GM12878 (cell line): ENCODE measurements at regions not wholly inside any gene's neighbourhood (a gene's known extent, or its start where the extent isn't known, plus 50 kb on each side); places are given as distances from the start of the nearest gene placed in this dataset.

Source experiments
- ATAC-seq: fragments of 200-7000 bp; cut with Tn5 transposase; 3 replicates; pipeline ENCODE4 v1.9.1; 2020; ENCODE audit warnings: mild to moderate bottlenecking, moderate library complexity
- BruUV-seq: library from RNA; stranded (reverse); fragments of 400-500 nt; replicated peaks from 2 replicates; lab custom pipeline; 2021; lab: Mats Ljungman, UMichigan
- CTCF ChIA-PET: fragments of 300-600 bp; sonication (Branson Sonifier 250); formaldehyde crosslinking; extraction: SDS; loops from one replicate; lab custom pipeline; 2021; ENCODE audit warnings: inconsistent platforms; lab: Yijun Ruan, JAX
- POLR2A ChIA-PET: fragments of 350-600 bp; formaldehyde crosslinking; extraction: SDS; loops from one replicate; lab custom pipeline; 2021; ENCODE audit warnings: inconsistent platforms; lab: Charles Lee
- RAD21 ChIA-PET: fragments of 300-600 bp; sonication (Branson Sonifier 250); formaldehyde crosslinking; loops from one replicate; lab custom pipeline; 2023; ENCODE audit warnings: antibody characterized with exemption; ENCODE audit not compliant: unreplicated experiment; lab: Charles Lee
- SMC1A ChIA-PET: fragments of 300-600 bp; sonication (Branson Sonifier 250); formaldehyde crosslinking; loops from one replicate; lab custom pipeline; 2023; ENCODE audit not compliant: unreplicated experiment, uncharacterized antibody; lab: Charles Lee
- DNase-seq: peaks from one replicate; pipeline ENCODE4 v3.0.0-alpha.2; 2011; ENCODE audit warnings: low read depth, low spot score
- FAIRE-seq: peaks from 3 replicates; lab custom pipeline; 2011; peaks lifted over from hg19 to GRCh38; lab: Jason Lieb, UNC
- H2AFZ ChIP-seq: 2 replicates; pipeline ENCODE4 v1.6.0; 2011; ENCODE audit warnings: low read depth, low read length, control low read depth; ENCODE audit not compliant: control insufficient read depth
- H3K27ac ChIP-seq: 2 replicates; pipeline ENCODE4 v1.5.1; 2011; ENCODE audit warnings: control low read depth; ENCODE audit not compliant: control insufficient read depth, insufficient read depth
- H3K27me3 ChIP-seq, 2 experiments: replicated peaks in 1 of 2; 2 replicates each; pipeline versions ENCODE4 v1.6.0 to v1.6.1; 2011; ENCODE audit warnings: low read length in 1 of 2; ENCODE audit not compliant: control insufficient read depth in 2 of 2, insufficient read depth in 2 of 2
- H3K36me3 ChIP-seq, 2 experiments: 2 replicates each; pipeline ENCODE4 v1.5.1; 2011; ENCODE audit warnings: low read length in 1 of 2; ENCODE audit not compliant: control insufficient read depth in 2 of 2, insufficient read depth in 2 of 2
- H3K4me1 ChIP-seq: 2 replicates; pipeline ENCODE4 v1.6.1; 2011; ENCODE audit warnings: mild to moderate bottlenecking, low read length, moderate library complexity, mixed read lengths; ENCODE audit not compliant: control insufficient read depth, insufficient read depth
- H3K4me2 ChIP-seq: 2 replicates; pipeline ENCODE4 v1.6.0; 2011; ENCODE audit warnings: control low read depth; ENCODE audit not compliant: control insufficient read depth, insufficient read depth
- H3K4me3 ChIP-seq: fragments of 200-600 bp; sonication (generic); 2 replicates; pipeline ENCODE4 v1.5.1; 2016
- H3K79me2 ChIP-seq: 2 replicates; pipeline ENCODE4 v1.6.0; 2011; ENCODE audit warnings: low read length; ENCODE audit not compliant: control insufficient read depth, insufficient read depth
- H3K9ac ChIP-seq: 2 replicates; pipeline ENCODE4 v1.8.0; 2011; ENCODE audit warnings: low read length, control low read depth, mixed read lengths; ENCODE audit not compliant: control insufficient read depth, insufficient read depth
- H3K9me3 ChIP-seq: replicated peaks from 3 replicates; pipeline ENCODE4 v1.5.1; 2011; ENCODE audit warnings: mild to moderate bottlenecking, low read length; ENCODE audit not compliant: control insufficient read depth, insufficient read depth
- H4K20me1 ChIP-seq: 2 replicates; pipeline ENCODE4 v1.6.0; 2011; ENCODE audit not compliant: control insufficient read depth, insufficient read depth
- ATF7 ChIP-seq: fragments of 450-650 bp; IDR thresholded peaks from 2 replicates; pipeline ENCODE4 v1.6.1; 2016; ENCODE audit warnings: low read depth, mild to moderate bottlenecking
- CHD2 ChIP-seq: IDR thresholded peaks from 2 replicates; pipeline ENCODE4 v1.6.1; 2011; ENCODE audit warnings: low read depth, low read length, improper control_type of control experiment, borderline replicate concordance
- EZH2 ChIP-seq: IDR thresholded peaks from 2 replicates; pipeline ENCODE4 v1.6.1; 2012; ENCODE audit warnings: low read depth, mild to moderate bottlenecking, control low read depth, inconsistent platforms, low read length, borderline replicate concordance; ENCODE audit not compliant: control insufficient read depth
- IRF4 ChIP-seq: IDR thresholded peaks from 2 replicates; pipeline ENCODE4 v1.6.1; 2011; ENCODE audit warnings: low read depth, low read length
- POLR2AphosphoS5 ChIP-seq: IDR thresholded peaks from 2 replicates; pipeline ENCODE4 v1.6.1; 2011; ENCODE audit warnings: mild to moderate bottlenecking, low read length, inconsistent platforms
- SMAD5 ChIP-seq: IDR thresholded peaks from 2 replicates; pipeline ENCODE4 v1.6.1; 2016; ENCODE audit warnings: antibody characterized with exemption, low read depth
- ZNF207 ChIP-seq: fragments of 450-650 bp; IDR thresholded peaks from 2 replicates; pipeline ENCODE4 v1.6.1; 2014; ENCODE audit warnings: antibody characterized with exemption, mild to moderate bottlenecking, borderline replicate concordance
- in situ Hi-C: fragments of 300-500 bp; cut with MboI; formaldehyde crosslinking; loops from 9 replicates; pipeline ENCODE4 v1.14.3; 2018; ENCODE audit warnings: mixed read lengths
- intact Hi-C: fragments of 100-400 bp; cut with micrococcal nuclease; formaldehyde crosslinking; loops from one replicate; pipeline ENCODE4 v1.14.2; 2022; ENCODE audit not compliant: unreplicated experiment
- TF ChIP-seq, protein P1 (sequence below): fragments of 450-650 bp; formaldehyde crosslinking; IDR thresholded peaks from 2 replicates; pipeline ENCODE4 v1.5.0; 2022; ENCODE audit warnings: mild to moderate bottlenecking, missing genetic modification characterization
- TF ChIP-seq, protein P2 (sequence below): fragments of 450-650 bp; IDR thresholded peaks from 2 replicates; pipeline ENCODE4 v1.6.1; 2017; ENCODE audit warnings: borderline replicate concordance
- TF ChIP-seq, protein P3 (sequence below): fragments of 150-350 bp; IDR thresholded peaks from 2 replicates; pipeline ENCODE4 v1.6.1; 2014; ENCODE audit warnings: mild to moderate bottlenecking, low read depth, low read length
- TF ChIP-seq, protein P4 (sequence below): fragments of 450-650 bp; IDR thresholded peaks from 2 replicates; pipeline ENCODE4 v1.6.1; 2018; ENCODE audit warnings: mild to moderate bottlenecking, low read depth, moderate library complexity; ENCODE audit not compliant: partially characterized antibody
- TF ChIP-seq, protein P5 (sequence below): IDR thresholded peaks from 2 replicates; pipeline ENCODE4 v1.6.1; 2011; ENCODE audit warnings: mild to moderate bottlenecking, low read depth, low read length, moderate library complexity; ENCODE audit not compliant: insufficient replicate concordance

- TF ChIP-seq, protein P1, sequence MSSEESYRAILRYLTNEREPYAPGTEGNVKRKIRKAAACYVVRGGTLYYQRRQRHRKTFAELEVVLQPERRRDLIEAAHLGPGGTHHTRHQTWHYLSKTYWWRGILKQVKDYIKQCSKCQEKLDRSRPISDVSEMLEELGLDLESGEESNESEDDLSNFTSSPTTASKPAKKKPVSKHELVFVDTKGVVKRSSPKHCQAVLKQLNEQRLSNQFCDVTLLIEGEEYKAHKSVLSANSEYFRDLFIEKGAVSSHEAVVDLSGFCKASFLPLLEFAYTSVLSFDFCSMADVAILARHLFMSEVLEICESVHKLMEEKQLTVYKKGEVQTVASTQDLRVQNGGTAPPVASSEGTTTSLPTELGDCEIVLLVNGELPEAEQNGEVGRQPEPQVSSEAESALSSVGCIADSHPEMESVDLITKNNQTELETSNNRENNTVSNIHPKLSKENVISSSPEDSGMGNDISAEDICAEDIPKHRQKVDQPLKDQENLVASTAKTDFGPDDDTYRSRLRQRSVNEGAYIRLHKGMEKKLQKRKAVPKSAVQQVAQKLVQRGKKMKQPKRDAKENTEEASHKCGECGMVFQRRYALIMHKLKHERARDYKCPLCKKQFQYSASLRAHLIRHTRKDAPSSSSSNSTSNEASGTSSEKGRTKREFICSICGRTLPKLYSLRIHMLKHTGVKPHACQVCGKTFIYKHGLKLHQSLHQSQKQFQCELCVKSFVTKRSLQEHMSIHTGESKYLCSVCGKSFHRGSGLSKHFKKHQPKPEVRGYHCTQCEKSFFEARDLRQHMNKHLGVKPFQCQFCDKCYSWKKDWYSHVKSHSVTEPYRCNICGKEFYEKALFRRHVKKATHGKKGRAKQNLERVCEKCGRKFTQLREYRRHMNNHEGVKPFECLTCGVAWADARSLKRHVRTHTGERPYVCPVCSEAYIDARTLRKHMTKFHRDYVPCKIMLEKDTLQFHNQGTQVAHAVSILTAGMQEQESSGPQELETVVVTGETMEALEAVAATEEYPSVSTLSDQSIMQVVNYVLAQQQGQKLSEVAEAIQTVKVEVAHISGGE: no peak
- no peak for TF ChIP-seq ATF7
Observed at GRCh38 chr4:156654410-156654809, 317.2 kb downstream of the PDGFC start (continued).

- Histone ChIP-seq H3K4me2 (no peak overlapping the region), H3K36me3 (no peaks in the 10 kb centered on the region), H3K79me2 (no peaks in the 10 kb centered on the region), H3K4me3 (no peak overlapping the region), H3K27ac (no peak overlapping the region), H2AFZ (no peak overlapping the region), H3K9me3 (no peaks in the 10 kb centered on the region), H3K27me3 (no peaks in the 10 kb centered on the region), H3K4me1 (no peaks in the 10 kb centered on the region), H3K9ac (no peak overlapping the region), H4K20me1 (no peaks in the 10 kb centered on the region)
- no peak for DNase-seq
- ChIA-PET SMC1A (no interaction called here), RAD21 (no interaction called here), CTCF (interaction anchor here (0.7 kb wide), 1 partner anchor 20 kb away, joined by 3 read pairs; no protein-coding TSS in a partner anchor), POLR2A (no interaction called here)
- no TSS peak for BruUV-seq
- intact Hi-C loops: no loop called here
- no peak for ATAC-seq
- no peak for FAIRE-seq
- in situ Hi-C loops: no loop called here
- no peak for TF ChIP-seq IRF4
- TF ChIP-seq CHD2: no peak
- TF ChIP-seq, protein P2, sequence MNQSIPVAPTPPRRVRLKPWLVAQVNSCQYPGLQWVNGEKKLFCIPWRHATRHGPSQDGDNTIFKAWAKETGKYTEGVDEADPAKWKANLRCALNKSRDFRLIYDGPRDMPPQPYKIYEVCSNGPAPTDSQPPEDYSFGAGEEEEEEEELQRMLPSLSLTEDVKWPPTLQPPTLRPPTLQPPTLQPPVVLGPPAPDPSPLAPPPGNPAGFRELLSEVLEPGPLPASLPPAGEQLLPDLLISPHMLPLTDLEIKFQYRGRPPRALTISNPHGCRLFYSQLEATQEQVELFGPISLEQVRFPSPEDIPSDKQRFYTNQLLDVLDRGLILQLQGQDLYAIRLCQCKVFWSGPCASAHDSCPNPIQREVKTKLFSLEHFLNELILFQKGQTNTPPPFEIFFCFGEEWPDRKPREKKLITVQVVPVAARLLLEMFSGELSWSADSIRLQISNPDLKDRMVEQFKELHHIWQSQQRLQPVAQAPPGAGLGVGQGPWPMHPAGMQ: no peak
- TF ChIP-seq POLR2AphosphoS5: no peak
- TF ChIP-seq, protein P3, sequence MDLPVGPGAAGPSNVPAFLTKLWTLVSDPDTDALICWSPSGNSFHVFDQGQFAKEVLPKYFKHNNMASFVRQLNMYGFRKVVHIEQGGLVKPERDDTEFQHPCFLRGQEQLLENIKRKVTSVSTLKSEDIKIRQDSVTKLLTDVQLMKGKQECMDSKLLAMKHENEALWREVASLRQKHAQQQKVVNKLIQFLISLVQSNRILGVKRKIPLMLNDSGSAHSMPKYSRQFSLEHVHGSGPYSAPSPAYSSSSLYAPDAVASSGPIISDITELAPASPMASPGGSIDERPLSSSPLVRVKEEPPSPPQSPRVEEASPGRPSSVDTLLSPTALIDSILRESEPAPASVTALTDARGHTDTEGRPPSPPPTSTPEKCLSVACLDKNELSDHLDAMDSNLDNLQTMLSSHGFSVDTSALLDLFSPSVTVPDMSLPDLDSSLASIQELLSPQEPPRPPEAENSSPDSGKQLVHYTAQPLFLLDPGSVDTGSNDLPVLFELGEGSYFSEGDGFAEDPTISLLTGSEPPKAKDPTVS: no peak
- TF ChIP-seq, protein P4, sequence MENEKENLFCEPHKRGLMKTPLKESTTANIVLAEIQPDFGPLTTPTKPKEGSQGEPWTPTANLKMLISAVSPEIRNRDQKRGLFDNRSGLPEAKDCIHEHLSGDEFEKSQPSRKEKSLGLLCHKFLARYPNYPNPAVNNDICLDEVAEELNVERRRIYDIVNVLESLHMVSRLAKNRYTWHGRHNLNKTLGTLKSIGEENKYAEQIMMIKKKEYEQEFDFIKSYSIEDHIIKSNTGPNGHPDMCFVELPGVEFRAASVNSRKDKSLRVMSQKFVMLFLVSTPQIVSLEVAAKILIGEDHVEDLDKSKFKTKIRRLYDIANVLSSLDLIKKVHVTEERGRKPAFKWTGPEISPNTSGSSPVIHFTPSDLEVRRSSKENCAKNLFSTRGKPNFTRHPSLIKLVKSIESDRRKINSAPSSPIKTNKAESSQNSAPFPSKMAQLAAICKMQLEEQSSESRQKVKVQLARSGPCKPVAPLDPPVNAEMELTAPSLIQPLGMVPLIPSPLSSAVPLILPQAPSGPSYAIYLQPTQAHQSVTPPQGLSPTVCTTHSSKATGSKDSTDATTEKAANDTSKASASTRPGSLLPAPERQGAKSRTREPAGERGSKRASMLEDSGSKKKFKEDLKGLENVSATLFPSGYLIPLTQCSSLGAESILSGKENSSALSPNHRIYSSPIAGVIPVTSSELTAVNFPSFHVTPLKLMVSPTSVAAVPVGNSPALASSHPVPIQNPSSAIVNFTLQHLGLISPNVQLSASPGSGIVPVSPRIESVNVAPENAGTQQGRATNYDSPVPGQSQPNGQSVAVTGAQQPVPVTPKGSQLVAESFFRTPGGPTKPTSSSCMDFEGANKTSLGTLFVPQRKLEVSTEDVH: no peak
- TF ChIP-seq SMAD5: no peak
- TF ChIP-seq ZNF207: no peak
- no peak for TF ChIP-seq EZH2
- TF ChIP-seq, protein P5, sequence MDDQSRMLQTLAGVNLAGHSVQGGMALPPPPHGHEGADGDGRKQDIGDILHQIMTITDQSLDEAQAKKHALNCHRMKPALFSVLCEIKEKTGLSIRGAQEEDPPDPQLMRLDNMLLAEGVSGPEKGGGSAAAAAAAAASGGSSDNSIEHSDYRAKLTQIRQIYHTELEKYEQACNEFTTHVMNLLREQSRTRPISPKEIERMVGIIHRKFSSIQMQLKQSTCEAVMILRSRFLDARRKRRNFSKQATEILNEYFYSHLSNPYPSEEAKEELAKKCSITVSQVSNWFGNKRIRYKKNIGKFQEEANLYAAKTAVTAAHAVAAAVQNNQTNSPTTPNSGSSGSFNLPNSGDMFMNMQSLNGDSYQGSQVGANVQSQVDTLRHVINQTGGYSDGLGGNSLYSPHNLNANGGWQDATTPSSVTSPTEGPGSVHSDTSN: no peak
Observed at GRCh38 chr4:156643826-156644225, 327.8 kb downstream of the PDGFC start.
